Central memory CD8-positive, alpha-beta T cell (primary cell): ENCODE measurements at regions not wholly inside any gene's neighbourhood (a gene's known extent, or its start where the extent isn't known, plus 50 kb on each side); places are given as distances from the start of the nearest gene placed in this dataset.
"Not testable (repeated sequence)": the region's sequence is repeated elsewhere in the genome, so short reads cannot be mapped to it uniquely, and the experiment has no call there.

ENCODE experiments used
- ATAC-seq: fragments of 150-1000 bp; cut with Tn5 transposase; replicated peaks from 2 replicates; pipeline ENCODE4 v1.10.0; 2022; ENCODE audit warnings: mild to moderate bottlenecking, moderate FRiP score, moderate number of reproducible peaks; ENCODE audit not compliant: poor library complexity, severe bottlenecking; ENCODE audit errors: extremely low read depth
- DNase-seq, 2 donors: peaks; one replicate each; pipeline ENCODE4 v3.0.0; 2021; ENCODE audit warnings: low spot score in 2 of 2
- H3K27ac Mint-ChIP-seq: one replicate; pipeline ENCODE4 v1.8.0; 2022; ENCODE audit warnings: low read depth, mild to moderate bottlenecking, moderate library complexity, mixed read lengths
- H3K27me3 Mint-ChIP-seq: one replicate; pipeline ENCODE4 v1.8.0; 2022; ENCODE audit warnings: mixed read lengths
- H3K36me3 Mint-ChIP-seq: one replicate; pipeline ENCODE4 v1.8.0; 2022; ENCODE audit warnings: mild to moderate bottlenecking, moderate library complexity, mixed read lengths; ENCODE audit not compliant: insufficient read depth
- H3K4me1 Mint-ChIP-seq: one replicate; pipeline ENCODE4 v1.8.0; 2022; ENCODE audit warnings: mixed read lengths
- H3K4me3 Mint-ChIP-seq: one replicate; pipeline ENCODE4 v1.8.0; 2022; ENCODE audit warnings: mild to moderate bottlenecking, moderate library complexity, mixed read lengths
- H3K9me3 Mint-ChIP-seq: one replicate; pipeline ENCODE4 v1.8.0; 2022; ENCODE audit warnings: mixed read lengths

GRCh38 chr13:27327633-27328032, 57.0 kb downstream of the RASL11A start:
- ATAC-seq (no peak), DNase-seq (no peak)
- Mint-ChIP-seq H3K4me3 (no peak overlapping the region), H3K9me3 (no peaks in the 10 kb centered on the region), H3K36me3 (no peaks in the 10 kb centered on the region), H3K27ac (no peak overlapping the region), H3K27me3 (peaks cover 32% of the 10 kb centered on the region), H3K4me1 (no peaks in the 10 kb centered on the region)

GRCh38 chr13:27329210-27329609, 58.6 kb downstream of the RASL11A start:
- no peaks in the 10 kb centered on the region for H3K9me3 Mint-ChIP-seq
- no peak overlapping the region for H3K27ac Mint-ChIP-seq
- no peak overlapping the region for H3K4me3 Mint-ChIP-seq
- ATAC-seq (no peak), DNase-seq (no peak)
- peaks cover 35% of the 10 kb centered on the region for H3K27me3 Mint-ChIP-seq
- H3K36me3 Mint-ChIP-seq, result no peaks in the 10 kb centered on the region
- H3K4me1 Mint-ChIP-seq, result no peaks in the 10 kb centered on the region

DNA sequence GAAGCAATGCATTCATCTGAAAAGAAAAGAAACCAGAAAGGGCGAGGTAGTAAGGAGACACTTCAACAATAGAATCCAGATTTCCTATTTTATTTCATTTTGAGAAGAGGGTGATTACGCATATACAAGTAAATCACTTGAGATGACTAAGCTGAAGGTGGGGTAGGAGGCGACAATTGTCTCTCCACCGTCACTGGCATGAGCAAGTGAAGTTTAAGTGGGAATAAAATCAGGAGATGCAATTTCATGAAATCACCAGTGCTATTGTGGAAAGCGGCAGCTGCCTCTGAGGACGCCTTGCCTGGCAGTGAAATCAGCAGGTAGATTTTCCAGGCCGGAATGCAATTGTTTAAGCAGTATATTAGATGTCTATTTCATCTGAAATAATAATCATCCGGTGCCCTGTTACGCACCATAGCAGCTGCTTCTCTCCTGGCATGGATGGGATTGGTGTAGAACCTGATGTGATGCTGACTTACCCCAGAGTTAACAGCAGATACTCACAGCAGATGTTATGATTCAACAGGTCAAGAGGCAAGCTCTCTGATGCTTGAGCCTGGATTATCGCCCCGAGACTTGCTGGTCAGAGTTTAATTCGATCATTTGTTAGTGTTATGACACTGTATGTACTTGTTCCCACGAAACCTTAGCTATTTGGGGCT, 64.3 kb downstream of the RASL11A start:
- H3K27ac Mint-ChIP-seq, result no peak overlapping the region
- peaks cover 31% of the 10 kb centered on the region for H3K27me3 Mint-ChIP-seq
- DNase-seq, result no peak
- no peaks in the 10 kb centered on the region for H3K4me1 Mint-ChIP-seq
- H3K9me3 Mint-ChIP-seq, result no peaks in the 10 kb centered on the region
- H3K36me3 Mint-ChIP-seq, result no peaks in the 10 kb centered on the region
- no peak overlapping the region for H3K4me3 Mint-ChIP-seq
- ATAC-seq, result no peak

DNA sequence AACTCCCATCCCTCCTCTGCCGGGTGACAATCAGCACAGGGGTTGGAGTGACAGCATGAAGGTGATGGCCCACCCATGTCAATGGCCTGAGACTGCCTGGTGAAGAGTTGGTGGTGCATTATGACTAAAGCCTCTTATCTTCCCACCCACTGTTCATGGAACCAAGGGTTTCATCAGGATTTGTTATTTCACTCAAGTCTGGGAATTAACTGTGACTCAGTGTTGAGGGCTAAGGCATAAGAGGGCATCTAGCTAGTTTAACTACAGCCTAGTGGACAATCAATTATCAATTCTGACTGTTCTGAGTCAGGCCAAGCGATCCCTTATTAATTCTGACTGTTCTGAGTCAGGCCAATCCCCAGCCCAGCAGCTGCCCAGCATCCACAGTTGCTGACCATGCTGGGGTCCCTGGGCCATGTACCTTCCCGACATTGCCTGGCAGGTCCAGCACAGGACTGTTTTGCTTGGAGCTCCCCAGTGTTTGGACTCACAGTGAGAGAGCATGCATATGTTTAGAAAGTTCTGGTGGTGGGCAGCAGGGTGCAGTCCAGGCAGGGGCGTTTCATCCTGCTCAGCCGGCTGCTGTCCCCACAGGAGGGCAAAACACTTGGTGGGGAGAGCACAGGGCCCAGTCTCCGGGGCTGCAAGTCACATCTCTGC, 65.5 kb downstream of the RASL11A start:
- H3K4me1 Mint-ChIP-seq, result no peaks in the 10 kb centered on the region
- no peak for DNase-seq

DNA sequence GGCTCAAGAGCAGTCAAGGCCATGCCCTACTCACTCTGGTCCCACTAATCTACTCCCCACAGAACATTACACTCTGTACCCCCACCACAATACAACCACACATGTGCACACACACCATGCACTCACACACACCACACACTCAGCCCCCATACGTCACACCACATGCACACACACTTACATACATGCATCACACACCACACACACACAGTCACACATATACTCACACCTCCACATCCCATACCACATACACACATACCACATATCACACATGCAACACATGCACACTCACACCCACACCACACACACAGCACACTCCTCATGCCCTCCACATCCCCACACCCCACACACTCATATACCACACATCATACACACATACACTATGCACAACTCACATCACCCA, 67.6 kb downstream of the RASL11A start:
- Mint-ChIP-seq H3K27me3 (peaks cover 20% of the 10 kb centered on the region), H3K4me3 (no peak overlapping the region), H3K4me1 (no peaks in the 10 kb centered on the region), H3K36me3 (no peaks in the 10 kb centered on the region), H3K9me3 (no peaks in the 10 kb centered on the region), H3K27ac (no peak overlapping the region)
- ATAC-seq (no peak), DNase-seq (no peak)

More for the DNA sequence above, 65.5 kb downstream of the RASL11A start:
- Mint-ChIP-seq H3K36me3 (no peaks in the 10 kb centered on the region), H3K4me3 (no peak overlapping the region), H3K9me3 (no peaks in the 10 kb centered on the region), H3K27me3 (peaks cover 29% of the 10 kb centered on the region), H3K27ac (no peak overlapping the region)
- no peak for ATAC-seq

GRCh38 chr13:27338816-27339215, 68.2 kb downstream of the RASL11A start:
- no peak overlapping the region for H3K4me3 Mint-ChIP-seq
- DNase-seq (no peak), ATAC-seq (no peak)
- peaks cover 23% of the 10 kb centered on the region for H3K27me3 Mint-ChIP-seq
- H3K9me3 Mint-ChIP-seq, result no peaks in the 10 kb centered on the region
- H3K36me3 Mint-ChIP-seq, result no peaks in the 10 kb centered on the region
- no peaks in the 10 kb centered on the region for H3K4me1 Mint-ChIP-seq
- H3K27ac Mint-ChIP-seq, result no peak overlapping the region

- Mint-ChIP-seq H3K4me3 (no peak overlapping the region), H3K27me3 (peaks cover 26% of the 10 kb centered on the region), H3K27ac (no peak overlapping the region), H3K36me3 (no peaks in the 10 kb centered on the region), H3K9me3 (no peaks in the 10 kb centered on the region), H3K4me1 (no peaks in the 10 kb centered on the region)
- no peak for DNase-seq
- ATAC-seq, result peak; percentile 60
Measured at GRCh38 chr13:27339299-27339698, 68.7 kb downstream of the RASL11A start.

DNA sequence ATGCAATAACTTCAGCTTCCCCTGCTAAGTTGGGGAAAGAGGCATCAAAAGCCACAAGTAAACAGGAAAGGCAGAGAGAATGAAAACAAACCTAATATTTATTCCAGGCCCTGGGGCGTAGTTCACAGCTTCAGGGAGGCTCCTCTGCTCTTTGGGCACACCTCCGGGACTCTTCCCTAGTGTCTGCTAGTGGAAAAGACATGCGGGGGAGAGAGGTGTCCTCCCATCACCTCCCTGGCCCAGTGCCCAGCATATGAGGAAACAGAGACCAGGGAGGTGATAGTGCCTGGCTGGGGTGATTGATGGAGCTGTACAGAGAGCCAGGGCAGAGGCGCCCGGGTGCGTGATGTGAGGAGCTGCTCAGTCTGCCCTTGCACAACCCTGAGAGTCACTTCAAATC, 71.0 kb downstream of the RASL11A start:
- Mint-ChIP-seq H3K9me3 (no peaks in the 10 kb centered on the region), H3K36me3 (no peaks in the 10 kb centered on the region), H3K4me1 (no peaks in the 10 kb centered on the region), H3K27ac (no peak overlapping the region), H3K4me3 (no peak overlapping the region), H3K27me3 (peaks cover 39% of the 10 kb centered on the region)
- ATAC-seq (no peak), DNase-seq (no peak)

- no peak overlapping the region for H3K4me3 Mint-ChIP-seq
- H3K36me3 Mint-ChIP-seq, result no peaks in the 10 kb centered on the region
- no peak overlapping the region for H3K27ac Mint-ChIP-seq
- ATAC-seq (no peak), DNase-seq (no peak)
- no peaks in the 10 kb centered on the region for H3K4me1 Mint-ChIP-seq
- H3K27me3 Mint-ChIP-seq, result peaks cover 41% of the 10 kb centered on the region
- no peaks in the 10 kb centered on the region for H3K9me3 Mint-ChIP-seq
Measured at GRCh38 chr13:27347211-27347772, 76.7 kb downstream of the RASL11A start.

GRCh38 chr13:27348461-27348860, 76.0 kb upstream of the GTF3A start:
- no peak overlapping the region for H3K27ac Mint-ChIP-seq
- DNase-seq, result no peak
- no peaks in the 10 kb centered on the region for H3K36me3 Mint-ChIP-seq
- peaks cover 34% of the 10 kb centered on the region for H3K27me3 Mint-ChIP-seq
- H3K9me3 Mint-ChIP-seq, result no peaks in the 10 kb centered on the region
- no peak overlapping the region for H3K4me3 Mint-ChIP-seq
- no peak for ATAC-seq
- peaks cover 10% of the 10 kb centered on the region for H3K4me1 Mint-ChIP-seq

- Mint-ChIP-seq H3K9me3 (no peaks in the 10 kb centered on the region), H3K27ac (no peak overlapping the region), H3K36me3 (no peaks in the 10 kb centered on the region), H3K4me1 (peaks cover 12% of the 10 kb centered on the region), H3K27me3 (peaks cover 27% of the 10 kb centered on the region), H3K4me3 (no peak overlapping the region)
- ATAC-seq (no peak), DNase-seq (no peak)
Measured at GRCh38 chr13:27349458-27349857, 75.0 kb upstream of the GTF3A start.

DNA sequence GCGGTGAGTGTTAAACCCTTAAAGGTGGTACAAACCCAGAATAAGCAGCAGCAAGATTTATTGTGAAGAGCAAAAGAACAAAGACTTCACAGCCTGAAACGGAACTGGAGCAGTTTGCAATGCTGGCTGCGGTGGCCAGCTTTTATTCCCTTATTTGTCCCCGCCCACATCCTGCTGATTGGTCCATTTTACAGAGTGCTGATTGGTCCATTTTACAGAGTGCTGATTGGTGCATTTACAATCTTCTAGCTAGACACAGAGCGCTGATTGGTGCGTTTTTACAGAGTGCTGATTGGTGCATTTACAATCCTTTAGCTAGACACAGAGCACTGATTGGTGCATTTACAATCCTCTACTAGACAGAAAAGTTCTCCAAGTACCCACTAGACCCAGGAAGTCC, 73.6 kb upstream of the GTF3A start:
- not testable (repeated sequence) for H3K4me3 Mint-ChIP-seq, H3K27ac Mint-ChIP-seq, H3K9me3 Mint-ChIP-seq, ATAC-seq, H3K36me3 Mint-ChIP-seq, DNase-seq
- peaks cover 18% of the 10 kb centered on the region for H3K27me3 Mint-ChIP-seq
- H3K4me1 Mint-ChIP-seq, result peaks cover 12% of the 10 kb centered on the region

- no peak for DNase-seq
- peaks cover 12% of the 10 kb centered on the region for H3K4me1 Mint-ChIP-seq
- no peaks in the 10 kb centered on the region for H3K9me3 Mint-ChIP-seq
- no peak overlapping the region for H3K27ac Mint-ChIP-seq
- H3K4me3 Mint-ChIP-seq, result peak overlapping the region; percentile 46
- no peaks in the 10 kb centered on the region for H3K36me3 Mint-ChIP-seq
- peaks cover 5% of the 10 kb centered on the region for H3K27me3 Mint-ChIP-seq
- no peak for ATAC-seq
Measured at GRCh38 chr13:27352698-27353097, 71.7 kb upstream of the GTF3A start.
